ENCODE measurements at regions not wholly inside any gene's neighbourhood (a gene's known extent, or its start where the extent isn't known, plus 50 kb on each side); places are given as distances from the start of the nearest gene placed in this dataset.
A peak's percentile ranks its signal among the peaks of the same experiment; 100 is the strongest.

DNA sequence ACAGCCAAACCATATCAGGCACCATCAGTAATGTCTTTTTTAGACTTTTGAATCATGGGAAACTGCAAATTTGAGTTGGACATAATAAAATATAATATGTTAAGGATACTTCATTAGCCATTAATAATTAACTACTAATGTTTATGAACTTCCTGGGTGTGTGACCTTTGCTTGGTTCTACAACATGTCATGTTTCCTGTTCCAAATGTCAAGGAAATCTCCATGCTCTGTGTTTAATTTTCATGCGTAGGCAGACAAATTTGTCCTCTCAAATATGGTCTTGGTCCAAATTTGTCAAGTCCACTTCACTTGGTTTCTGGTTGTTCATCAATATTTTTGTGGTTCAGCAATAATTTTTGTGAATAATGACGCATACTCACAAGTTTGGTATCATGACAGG is 410.5 kb downstream of the BMP2 start:
- DNase-seq, result no peak

DNA sequence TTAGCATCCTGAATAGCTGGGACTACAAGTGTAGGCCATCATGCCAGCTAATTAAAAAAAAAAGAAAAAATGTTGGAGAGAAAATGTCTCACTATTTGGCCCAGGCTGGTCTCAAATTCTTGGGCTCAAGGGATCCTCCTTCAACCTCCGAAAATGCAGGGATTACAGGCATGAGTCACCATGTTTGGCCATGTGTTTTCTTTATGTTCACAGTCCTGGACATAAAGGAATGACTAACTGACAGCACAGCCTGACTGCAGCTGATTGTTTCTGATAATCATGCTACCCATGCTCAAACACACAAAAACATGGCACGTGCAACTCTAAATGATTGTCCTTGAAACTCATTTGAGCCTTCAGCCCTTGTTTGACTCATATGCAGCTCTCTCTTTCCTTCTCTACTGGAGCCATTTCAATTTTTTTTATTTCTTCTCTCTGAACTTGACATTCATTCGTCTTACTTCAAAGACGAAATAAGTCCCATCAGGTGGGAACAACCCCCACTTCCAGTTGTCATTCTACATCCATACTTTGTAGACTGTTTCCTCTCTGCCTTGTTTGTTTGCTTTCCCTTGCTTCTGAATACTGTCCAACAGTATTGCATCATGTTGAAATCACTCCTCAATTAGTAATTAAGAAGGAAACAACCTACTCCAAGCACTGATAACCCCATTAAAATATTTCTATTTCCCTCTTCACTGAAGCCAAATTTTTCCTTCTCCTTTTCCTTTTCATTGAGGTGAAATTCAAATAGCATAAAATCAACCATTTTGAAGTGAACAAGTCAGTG is 413.0 kb downstream of the BMP2 start:
- DNase-seq, result no peak

DNA sequence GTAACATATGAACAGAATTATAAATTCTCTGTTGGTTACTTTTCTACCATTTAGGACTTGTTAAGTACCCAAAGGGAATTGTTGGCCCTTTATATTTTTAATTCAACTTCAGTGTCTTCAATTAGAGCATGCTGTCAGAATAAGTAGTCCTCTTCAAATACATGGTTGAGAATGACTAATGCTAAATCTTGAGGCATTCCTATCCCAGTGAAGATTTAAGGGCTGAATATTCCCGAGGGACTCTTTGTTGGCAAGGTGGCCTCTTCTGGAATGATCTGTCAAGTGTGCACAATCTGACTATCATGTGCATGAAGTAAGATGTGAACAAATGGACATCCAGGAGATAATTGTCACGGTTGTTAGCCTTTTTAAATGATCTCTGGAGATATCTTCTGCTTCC is 421.7 kb downstream of the BMP2 start:
- DNase-seq, result no peak

DNA sequence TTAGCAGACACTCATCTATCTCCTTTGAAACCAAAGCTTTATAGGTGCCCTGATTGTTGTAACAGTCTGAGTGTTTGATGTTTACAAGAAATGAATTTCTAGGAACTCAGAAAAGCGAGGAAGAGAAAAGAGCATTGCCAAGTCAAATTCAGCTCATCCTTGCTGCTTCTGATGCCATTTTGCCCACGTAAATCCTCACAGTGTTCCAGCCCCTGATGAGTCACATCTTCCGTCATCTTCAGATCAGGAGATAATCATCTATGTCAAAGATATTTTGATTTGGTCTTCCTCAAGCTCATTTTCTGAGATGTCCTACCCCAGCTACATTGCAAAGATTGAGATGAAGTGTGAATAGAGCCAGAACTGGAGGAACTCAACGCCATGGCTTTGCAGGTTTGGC is 426.2 kb downstream of the BMP2 start:
- no peak for DNase-seq

DNA sequence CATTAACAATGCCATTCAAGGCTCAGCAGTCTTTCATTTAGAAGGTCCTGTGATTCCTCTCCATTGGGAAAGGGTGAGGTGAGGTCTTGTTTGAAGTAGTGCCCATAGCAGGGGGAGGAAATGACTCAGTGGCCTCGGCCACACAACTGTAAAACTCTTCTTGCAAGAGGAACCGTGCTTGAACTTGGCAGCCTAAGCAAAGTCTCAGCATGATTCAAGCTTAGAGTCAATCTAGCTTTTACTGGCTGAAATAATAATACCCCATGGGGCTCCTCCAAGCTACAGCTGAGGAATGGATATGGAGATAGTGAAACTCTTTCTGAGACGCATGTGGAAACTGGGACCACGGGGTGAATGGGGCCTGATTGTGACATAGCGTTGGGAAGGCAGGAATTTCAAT is 428.2 kb downstream of the BMP2 start:
- DNase-seq, result no peak

DNA sequence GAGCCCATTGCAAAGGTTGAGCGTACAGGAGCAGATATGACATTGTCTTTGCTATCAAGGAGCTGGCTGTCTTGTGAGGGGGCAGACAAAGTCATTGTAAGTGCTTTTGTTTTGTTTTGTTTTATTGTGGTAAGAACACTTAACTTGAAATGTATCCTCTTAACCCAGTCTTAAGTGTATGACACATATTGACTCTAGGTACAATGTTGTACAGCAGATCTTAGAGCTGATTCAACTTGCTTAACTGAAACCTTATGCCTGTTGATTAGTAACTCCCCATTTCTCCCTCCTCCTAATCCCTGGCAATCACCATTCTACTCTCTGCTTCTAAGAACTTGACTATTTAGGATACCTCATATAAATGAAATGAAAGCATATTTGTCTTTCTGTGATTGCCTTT is 429.0 kb downstream of the BMP2 start:
- peak in 1 of 2 experiments; percentile 62 for DNase-seq

GRCh38 chr20:7199861-7200260 is 432.4 kb downstream of the BMP2 start:
- DNase-seq, result no peak

GRCh38 chr20:7207186-7207798 is 439.8 kb downstream of the BMP2 start:
- no peak for DNase-seq

- DNase-seq, result no peak
Measured at GRCh38 chr20:7210910-7211309, 443.4 kb downstream of the BMP2 start.

- DNase-seq, result no peak
Measured at GRCh38 chr20:7214081-7214740, 446.7 kb downstream of the BMP2 start.

DNA sequence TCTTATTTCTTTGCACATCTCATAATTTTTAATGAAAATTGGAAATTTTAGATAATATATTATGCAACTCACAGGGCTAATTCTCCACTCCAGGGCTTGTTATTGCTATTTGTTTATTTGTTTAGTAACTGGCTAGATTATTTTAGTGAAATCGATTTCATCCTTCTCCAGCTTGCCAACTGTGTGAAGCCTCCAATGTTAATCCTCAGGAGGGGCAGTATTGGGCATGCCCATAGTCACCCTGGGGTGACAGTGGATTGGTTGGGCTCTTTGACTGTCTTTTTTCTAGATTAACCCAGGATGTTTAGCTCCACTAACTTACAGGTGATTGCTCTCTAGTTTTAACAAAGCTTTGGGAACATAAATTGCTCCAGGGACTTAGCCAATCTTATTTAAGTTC is 450.1 kb downstream of the BMP2 start:
- DNase-seq, result no peak

DNA sequence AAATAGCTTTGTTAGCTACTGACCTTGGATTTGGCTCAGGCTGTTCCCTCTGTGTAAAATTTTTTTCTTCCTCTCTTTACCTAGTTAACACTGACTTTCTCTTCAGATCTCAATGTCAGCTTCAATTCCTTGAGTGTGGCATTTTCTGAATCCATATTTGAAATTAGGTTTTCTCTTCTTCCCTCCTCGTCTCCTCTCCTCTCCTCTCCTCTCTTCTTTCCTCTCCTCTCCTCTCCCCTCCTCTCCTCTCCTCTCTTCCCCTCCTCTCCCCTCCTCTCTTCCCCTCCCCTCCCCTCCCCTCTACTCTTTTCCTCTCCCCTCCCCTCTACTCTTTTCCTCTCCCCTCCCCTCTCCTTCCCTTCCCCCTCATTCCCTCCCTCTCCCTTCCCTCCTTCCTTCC is 453.3 kb downstream of the BMP2 start:
- no peak for DNase-seq

GRCh38 chr20:7226156-7226555 is 458.7 kb downstream of the BMP2 start:
- peak; percentile 89 to 94 for DNase-seq

DNA sequence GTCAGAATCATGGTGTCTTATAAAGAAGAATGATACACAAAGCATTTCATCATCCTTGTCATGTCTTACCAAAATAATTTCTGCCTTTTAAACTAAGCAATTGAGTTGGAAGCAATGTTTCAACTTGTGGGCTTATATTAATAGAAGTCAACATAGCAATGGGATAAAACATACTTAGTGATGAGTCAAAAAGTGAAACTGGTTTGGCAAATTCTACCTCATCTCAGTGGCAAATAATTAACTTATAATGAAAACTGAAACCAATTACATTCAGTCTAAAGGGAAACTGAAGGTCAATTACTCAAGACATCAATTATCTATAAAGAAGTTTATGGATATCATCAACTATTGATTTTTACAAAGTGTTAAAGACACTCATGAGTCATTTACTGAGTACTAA is 463.8 kb downstream of the BMP2 start:
- no peak for DNase-seq

DNA sequence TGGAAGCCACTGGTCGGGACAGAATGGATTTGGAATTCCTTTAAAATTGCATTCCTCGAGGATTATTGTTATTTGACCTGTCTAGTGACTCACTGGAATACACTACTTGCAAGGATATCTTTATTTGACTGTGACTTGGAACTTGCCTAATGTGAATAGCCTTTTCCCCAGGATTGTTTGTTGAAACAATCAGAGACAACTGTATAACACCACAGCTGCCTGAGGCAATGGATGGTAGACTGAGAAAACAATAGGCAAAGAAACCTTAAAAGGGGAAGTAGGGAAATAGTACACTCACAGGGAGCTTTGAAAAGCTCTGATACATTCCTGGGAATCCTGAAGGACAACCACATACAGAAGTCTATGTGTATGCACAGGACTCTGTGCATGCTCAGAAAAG is 465.3 kb downstream of the BMP2 start:
- DNase-seq, result no peak

GRCh38 chr20:7237251-7237650 is 469.8 kb downstream of the BMP2 start:
- DNase-seq, result no peak

GRCh38 chr20:7240490-7240889 is 473.0 kb downstream of the BMP2 start:
- DNase-seq, result no peak

DNA sequence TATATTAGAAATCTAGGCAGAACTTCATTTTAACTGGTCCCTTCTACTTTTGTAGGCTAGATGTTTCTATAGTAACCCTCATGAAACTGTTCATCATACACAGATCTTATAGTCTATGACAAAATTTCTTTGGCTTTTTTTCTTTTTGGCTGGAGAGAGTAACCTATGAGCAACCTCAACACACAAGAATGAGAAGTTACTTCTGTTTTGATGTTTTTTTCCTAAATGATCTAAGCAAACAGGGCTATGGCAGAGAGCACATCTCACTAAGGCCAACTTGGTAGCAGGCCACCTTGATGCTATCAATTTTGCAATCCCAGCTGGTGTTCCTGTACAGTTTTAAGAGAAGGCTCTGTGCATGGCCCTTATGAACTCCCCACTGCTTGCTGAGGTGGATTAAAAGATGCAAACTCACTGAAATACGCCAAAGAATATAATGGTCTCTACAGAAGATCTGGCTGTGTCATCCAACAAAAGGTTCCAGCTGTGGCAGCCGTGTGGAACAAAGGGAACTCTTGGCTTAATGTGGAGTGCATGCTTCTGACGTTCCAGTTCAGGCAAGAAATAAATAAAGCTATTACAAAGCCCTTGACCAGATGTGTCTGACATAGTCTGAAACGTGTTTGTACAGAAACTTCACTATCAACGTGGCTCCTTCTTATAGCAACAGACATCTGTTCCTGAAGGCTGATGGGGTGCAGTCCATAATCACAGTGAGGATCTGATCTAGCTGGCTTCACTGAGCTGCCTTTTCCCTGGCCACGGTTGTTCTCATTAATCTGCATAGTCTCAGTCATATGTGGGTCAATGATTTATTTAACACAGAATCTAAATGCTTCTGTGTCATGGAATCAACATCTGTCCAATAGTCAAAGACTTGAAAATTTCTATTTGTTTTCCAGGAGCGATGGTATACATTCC is 481.1 kb downstream of the BMP2 start:
- DNase-seq, result peak; percentile 24 to 74

DNA sequence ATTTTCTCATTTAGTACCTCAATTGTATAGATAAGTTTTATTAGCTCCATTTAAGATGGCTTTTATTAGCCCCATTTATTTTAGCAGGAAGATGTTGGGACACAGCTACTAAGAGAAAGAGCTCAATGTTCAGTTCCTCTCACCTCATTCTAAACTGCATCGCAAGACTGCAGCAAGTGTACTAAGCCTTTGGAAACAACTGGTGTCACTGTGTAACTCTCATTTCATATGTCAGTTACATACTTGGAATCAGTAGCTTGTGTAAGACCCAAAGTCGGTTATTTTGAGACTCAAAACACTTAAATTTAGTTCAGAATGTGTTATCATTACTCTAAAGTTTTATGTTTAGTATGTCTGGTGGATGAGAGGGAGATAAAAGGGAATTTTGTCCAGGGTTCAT is 482.9 kb downstream of the BMP2 start:
- no peak for DNase-seq

DNA sequence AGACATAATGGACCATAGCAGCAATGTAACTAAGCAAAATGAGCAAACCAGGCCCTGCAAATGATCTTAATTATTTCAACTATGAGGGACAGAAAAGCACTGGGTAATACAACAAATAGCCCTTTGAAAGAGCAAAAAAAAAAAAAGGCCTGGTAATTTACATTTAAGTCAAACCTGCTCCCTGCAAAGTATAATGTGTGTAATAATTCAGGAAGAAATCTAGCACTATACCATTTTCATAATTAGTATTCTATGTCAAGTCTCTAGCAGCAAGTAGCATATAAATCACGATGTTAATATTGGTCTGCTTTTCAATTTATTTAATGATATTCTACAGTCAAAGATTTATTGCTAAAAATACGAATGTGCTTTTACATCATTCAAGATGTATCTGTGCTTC is 489.6 kb downstream of the BMP2 start:
- DNase-seq, result no peak

GRCh38 chr20:7257692-7258466 is 490.4 kb downstream of the BMP2 start:
- DNase-seq, result no peak

DNA sequence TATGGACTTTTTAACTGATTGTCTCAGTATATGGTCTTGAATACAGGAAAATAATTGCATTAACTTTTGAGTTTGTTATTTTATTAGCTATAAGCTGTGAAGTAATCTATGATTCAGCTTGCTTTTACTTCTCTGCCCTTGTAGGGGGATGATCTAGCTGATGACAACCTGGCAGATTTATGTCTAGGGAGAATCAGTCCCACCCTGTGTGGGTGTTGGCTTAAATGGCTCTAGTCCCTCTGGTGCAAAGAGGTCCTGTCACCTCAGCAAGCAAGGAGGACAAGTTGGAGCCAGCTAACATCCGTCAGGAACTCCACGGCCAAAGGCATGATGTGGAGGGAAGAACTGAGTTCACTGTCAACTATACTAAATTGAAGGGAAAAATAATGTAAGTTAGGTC is 495.3 kb downstream of the BMP2 start:
- DNase-seq, result no peak
